ENCODE measurements at regions not wholly inside any gene's neighbourhood (a gene's known extent, or its start where the extent isn't known, plus 50 kb on each side); places are given as distances from the start of the nearest gene placed in this dataset.

- Histone ChIP-seq H3K4me1 (peaks cover 0 to 12% (median 2%) of the 10 kb centered on the region in 4 donors), H3K9me3 (peaks cover 0 to 7% (median 0%) of the 10 kb centered on the region in 4 donors), H3K27me3 (no peaks in the 10 kb centered on the region), H3K4me3 (no peak overlapping the region), H3K36me3 (no peaks in the 10 kb centered on the region), H3K27ac (peak overlapping the region in 2 of 4 donors; percentile 46 to 53)
- WGBS, 2 donors, result 30 to 38% methylated on average over 3 of the region's 3 CpGs
- DNase-seq (ENCODE audit: low spot score in 2 of 2), result peak in 1 of 2 donors; percentile 44
- peak in 1 of 2 donors; percentile 85 for TF ChIP-seq EP300 (IDR thresholded peaks at IDR 0.05)
- TF ChIP-seq POLR2A (IDR thresholded peaks at IDR 0.05), result peak in 1 of 2 donors; percentile 8
- TF ChIP-seq CTCF (IDR thresholded peaks at IDR 0.05), result no peak
Observed at GRCh38 chr21:38930853-38931252, 125.1 kb downstream of the ETS2 start.

- peak overlapping the region in 2 of 4 donors; percentile 46 to 53 for H3K27ac ChIP-seq
- no peaks in the 10 kb centered on the region for H3K36me3 ChIP-seq
- WGBS, 2 donors, result 90 to 96% methylated on average over 2 of the region's 2 CpGs
- no peak for DNase-seq (ENCODE audit: low spot score in 2 of 2)
- H3K4me3 ChIP-seq, result no peak overlapping the region
- no peaks in the 10 kb centered on the region for H3K27me3 ChIP-seq
- peaks cover 0 to 20% (median 6%) of the 10 kb centered on the region in 4 donors for H3K4me1 ChIP-seq
- H3K9me3 ChIP-seq, result peaks cover 0 to 7% (median 0%) of the 10 kb centered on the region in 4 donors
- no peak for TF ChIP-seq CTCF (IDR thresholded peaks at IDR 0.05)
- no peak for TF ChIP-seq EP300 (IDR thresholded peaks at IDR 0.05)
- TF ChIP-seq POLR2A (IDR thresholded peaks at IDR 0.05), result no peak
Observed at GRCh38 chr21:38930066-38930465, 124.3 kb downstream of the ETS2 start.

GRCh38 chr21:38929652-38930051 lies 123.9 kb downstream of the ETS2 start:
- Histone ChIP-seq H3K4me1 (peaks cover 0 to 23% (median 6%) of the 10 kb centered on the region in 4 donors), H3K36me3 (no peaks in the 10 kb centered on the region), H3K27me3 (no peaks in the 10 kb centered on the region), H3K9me3 (peaks cover 0 to 7% (median 0%) of the 10 kb centered on the region in 4 donors), H3K4me3 (no peak overlapping the region), H3K27ac (peak overlapping the region in 1 of 4 donors; percentile 46)
- no peak for TF ChIP-seq POLR2A (IDR thresholded peaks at IDR 0.05)
- TF ChIP-seq CTCF (IDR thresholded peaks at IDR 0.05), result no peak
- no peak for TF ChIP-seq EP300 (IDR thresholded peaks at IDR 0.05)
- DNase-seq (ENCODE audit: low spot score in 2 of 2), result no peak
- WGBS, 2 donors, result 93 to 94% methylated on average over 1 of the region's 1 CpG

GRCh38 chr21:38929142-38929541 lies 123.4 kb downstream of the ETS2 start:
- DNase-seq (ENCODE audit: low spot score in 2 of 2), result no peak
- no peak overlapping the region for H3K27ac ChIP-seq
- TF ChIP-seq CTCF (IDR thresholded peaks at IDR 0.05) (no peak), POLR2A (IDR thresholded peaks at IDR 0.05) (no peak), EP300 (IDR thresholded peaks at IDR 0.05) (no peak)
- peaks cover 0 to 23% (median 6%) of the 10 kb centered on the region in 4 donors for H3K4me1 ChIP-seq
- no peaks in the 10 kb centered on the region for H3K36me3 ChIP-seq
- 88 to 100% methylated on average over 1 of the region's 1 CpG for WGBS, 2 donors
- no peaks in the 10 kb centered on the region for H3K27me3 ChIP-seq
- H3K9me3 ChIP-seq, result peaks cover 0 to 7% (median 0%) of the 10 kb centered on the region in 4 donors
- H3K4me3 ChIP-seq, result no peak overlapping the region

- DNase-seq (ENCODE audit: low spot score in 2 of 2), result no peak
- Histone ChIP-seq H3K27ac (no peak overlapping the region), H3K4me1 (peaks cover 0 to 23% (median 6%) of the 10 kb centered on the region in 4 donors), H3K9me3 (peaks cover 0 to 7% (median 0%) of the 10 kb centered on the region in 4 donors), H3K27me3 (no peaks in the 10 kb centered on the region), H3K4me3 (no peak overlapping the region), H3K36me3 (no peaks in the 10 kb centered on the region)
- 88 to 92% methylated on average over 3 of the region's 3 CpGs for WGBS, 2 donors
- no peak for TF ChIP-seq CTCF (IDR thresholded peaks at IDR 0.05)
- no peak for TF ChIP-seq POLR2A (IDR thresholded peaks at IDR 0.05)
- TF ChIP-seq EP300 (IDR thresholded peaks at IDR 0.05), result no peak
Observed at GRCh38 chr21:38927776-38928175, 122.0 kb downstream of the ETS2 start.
